Myocyte (in vitro differentiated cells): ENCODE measurements at regions not wholly inside any gene's neighbourhood (a gene's known extent, or its start where the extent isn't known, plus 50 kb on each side); places are given as distances from the start of the nearest gene placed in this dataset.

Experiments used
- DNase-seq: peaks from one replicate; pipeline ENCODE4 v3.0.0-alpha.2; 2012; ENCODE audit warnings: low read depth

DNA sequence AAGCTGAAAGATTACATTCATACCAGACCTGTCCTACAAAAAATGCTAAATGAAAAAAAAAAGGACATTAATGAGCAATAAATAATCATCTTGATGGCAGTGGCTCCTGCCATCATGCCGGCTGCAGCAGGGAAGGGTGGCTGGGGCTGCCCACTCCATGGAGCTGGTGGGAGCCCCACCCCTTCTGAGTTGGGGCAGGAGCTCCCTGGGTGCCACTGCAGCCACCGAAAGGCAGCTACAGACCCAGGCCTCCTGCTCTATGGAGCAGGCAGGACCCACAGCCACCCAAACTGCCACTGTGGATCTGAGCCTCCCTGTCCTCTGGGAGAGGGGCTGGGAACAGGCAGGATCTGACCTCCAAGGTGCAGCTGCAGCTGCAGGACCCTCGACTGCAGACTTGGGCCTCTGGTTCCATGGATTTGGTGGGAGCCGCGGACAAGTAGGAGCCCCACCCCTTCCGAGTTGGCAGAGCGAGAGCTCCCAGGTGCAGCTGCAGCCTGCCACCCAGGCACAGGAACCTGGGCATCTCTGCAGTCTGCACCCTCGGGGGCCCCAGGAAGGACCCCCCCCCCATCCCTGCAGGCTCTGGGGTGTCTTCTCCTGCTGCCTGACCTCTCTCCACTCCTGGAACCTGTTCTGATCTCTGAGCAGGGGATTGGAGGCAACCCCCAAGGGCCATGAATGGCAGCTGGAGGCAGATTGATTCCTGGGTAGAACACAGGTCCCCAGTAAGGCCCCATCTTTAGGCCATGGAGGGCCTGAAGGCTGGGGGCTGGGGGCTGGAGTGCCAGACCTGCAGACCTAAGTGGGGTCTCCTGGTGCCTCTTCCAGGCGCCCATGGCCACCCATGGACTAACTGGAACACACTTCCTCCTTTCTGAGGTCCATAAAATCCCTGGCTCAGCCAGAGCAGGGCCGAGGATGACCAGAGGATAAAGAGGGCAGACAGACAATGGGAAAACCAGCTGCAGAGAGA, 70.4 kb upstream of the TTC14 start:
- no peak for DNase-seq

DNA sequence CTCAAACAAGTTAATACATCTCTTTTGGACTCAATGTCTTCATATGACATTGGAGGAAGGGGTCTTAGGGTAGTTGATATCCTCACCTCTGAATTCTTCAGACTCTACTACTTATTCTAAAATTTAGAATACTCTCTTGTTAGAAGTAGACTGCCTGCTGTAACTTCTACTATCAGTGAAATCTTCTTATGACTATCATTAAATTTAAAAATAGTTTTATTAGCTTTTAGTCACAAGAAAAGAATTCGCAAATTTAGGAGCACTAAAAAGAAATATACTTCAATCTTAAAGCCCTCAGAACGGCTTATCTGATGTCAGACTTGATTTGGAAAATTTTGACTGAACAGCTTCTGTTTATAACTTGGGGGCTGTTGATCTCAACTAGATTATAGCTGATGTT, 67.1 kb upstream of the TTC14 start:
- no peak for DNase-seq

DNA sequence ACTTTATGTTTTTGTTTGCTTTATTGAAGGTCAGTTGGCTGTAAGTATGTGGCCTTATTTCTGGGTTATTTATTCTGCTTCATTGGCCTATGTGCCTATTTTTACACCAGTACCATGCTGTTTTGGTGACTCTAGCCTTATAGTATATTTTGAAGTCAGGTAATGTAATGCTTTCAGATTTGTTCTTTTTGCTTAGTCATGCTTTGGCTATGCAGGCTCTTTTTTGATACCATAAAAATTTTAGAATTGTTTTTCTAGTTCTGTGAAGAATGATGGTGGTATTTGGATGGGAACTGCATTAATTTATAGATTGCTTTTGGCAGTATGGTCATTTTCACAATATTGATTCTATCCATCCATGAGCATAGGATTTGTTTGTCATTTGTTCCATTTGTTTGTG, 63.5 kb upstream of the TTC14 start:
- DNase-seq = no peak

DNA sequence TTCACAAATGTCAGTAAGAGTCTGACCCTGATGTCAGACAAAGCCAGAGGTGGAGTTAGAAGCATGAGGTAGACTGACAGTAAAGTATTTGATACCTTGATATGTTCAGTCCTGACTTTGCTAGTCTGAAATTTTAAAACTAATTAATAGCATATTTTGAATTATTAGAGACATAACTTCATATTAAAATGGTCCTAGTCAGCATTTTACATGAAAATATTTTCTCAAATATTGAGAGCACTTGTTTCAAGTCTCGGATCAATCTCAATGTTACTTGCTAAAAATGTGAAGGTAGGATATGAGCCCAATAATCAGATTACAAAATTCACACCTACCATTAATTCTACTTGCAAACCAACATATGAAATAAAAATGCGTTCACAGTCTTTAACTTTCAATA, 58.1 kb upstream of the TTC14 start:
- DNase-seq = no peak

DNA sequence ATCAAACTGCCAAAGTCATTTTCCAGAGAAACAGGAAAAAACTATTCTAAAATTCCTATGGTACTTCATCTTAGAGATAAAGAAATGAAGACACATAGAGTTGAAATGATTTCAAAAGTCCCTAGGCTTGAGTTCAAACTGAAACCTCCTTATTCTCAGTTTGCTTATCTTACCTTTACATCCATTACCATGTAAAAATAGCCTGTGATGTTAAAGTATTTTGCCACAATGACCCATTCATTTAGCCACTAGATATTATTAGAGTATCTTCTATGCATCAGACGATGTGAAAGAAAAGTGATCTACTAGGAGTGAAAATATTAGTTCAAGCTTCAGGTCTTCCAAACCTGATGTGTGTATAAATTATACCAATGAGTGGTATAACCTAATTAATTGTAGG, 55.1 kb upstream of the TTC14 start:
- DNase-seq = no peak

DNA sequence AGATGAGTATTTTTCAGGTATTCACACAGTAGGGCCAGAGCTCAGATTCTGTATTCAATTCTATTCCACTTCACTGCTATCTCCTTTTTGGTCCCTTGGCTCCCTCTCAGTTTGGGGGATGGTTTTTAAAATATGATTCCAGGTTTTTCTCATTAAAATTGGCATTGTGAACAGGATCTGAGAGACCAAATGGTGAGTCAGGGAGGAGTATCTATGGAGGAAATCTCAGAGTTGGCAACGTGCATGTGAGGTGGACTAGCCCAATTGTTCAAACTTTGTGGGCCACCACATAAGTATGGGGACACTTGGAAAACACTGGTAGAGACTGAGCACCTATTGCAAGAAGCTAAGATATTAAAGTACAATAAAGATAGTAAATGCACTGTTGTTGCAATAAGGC, 53.9 kb upstream of the TTC14 start:
- no peak for DNase-seq
